SK-N-SH treated with all-trans-retinoic acid at 6 μM for 48 hours (cell line): ENCODE measurements at regions not wholly inside any gene's neighbourhood (a gene's known extent, or its start where the extent isn't known, plus 50 kb on each side); places are given as distances from the start of the nearest gene placed in this dataset.

ENCODE experiments used
- ATAC-seq: fragments of 200-7000 bp; cut with Tn5 transposase; 3 replicates; pipeline ENCODE4 v1.9.1; 2020; ENCODE audit warnings: mild to moderate bottlenecking, moderate library complexity
- ARNTL ChIP-seq: fragments of 450-650 bp; formaldehyde crosslinking; IDR thresholded peaks from 2 replicates; pipeline ENCODE4 v1.5.0; 2020; ENCODE audit warnings: low read depth, mild to moderate bottlenecking, moderate library complexity, borderline replicate concordance
- BACH2 ChIP-seq: fragments of 250-450 bp; sonication (Bioruptor Pico); IDR thresholded peaks from 2 replicates; pipeline ENCODE4 v1.9.0; 2021; ENCODE audit warnings: mild to moderate bottlenecking, borderline replicate concordance
- CREB5 ChIP-seq: fragments of 250-450 bp; sonication (Bioruptor Pico); IDR thresholded peaks from 2 replicates; pipeline ENCODE4 v1.5.1; 2020; ENCODE audit warnings: low read depth, mild to moderate bottlenecking, moderate library complexity
- CSDC2 ChIP-seq: fragments of 250-450 bp; sonication (Bioruptor Pico); IDR thresholded peaks from 2 replicates; pipeline ENCODE4 v1.5.0; 2020; ENCODE audit warnings: mild to moderate bottlenecking, moderate library complexity
- CSRNP3 ChIP-seq: fragments of 250-450 bp; sonication (Bioruptor Pico); IDR thresholded peaks from 2 replicates; pipeline ENCODE4 v1.5.1; 2021; ENCODE audit warnings: mild to moderate bottlenecking, moderate library complexity
- ESRRG ChIP-seq: fragments of 250-450 bp; sonication (Bioruptor Pico); IDR thresholded peaks from 2 replicates; pipeline ENCODE4 v1.6.1; 2021; ENCODE audit warnings: mild to moderate bottlenecking
- GLIS3 ChIP-seq: fragments of 250-450 bp; sonication (Bioruptor Pico); IDR thresholded peaks from 2 replicates; pipeline ENCODE4 v1.5.0; 2020; ENCODE audit warnings: mild to moderate bottlenecking, moderate library complexity
- ISL1 ChIP-seq: fragments of 250-450 bp; sonication (Bioruptor Pico); IDR thresholded peaks from 2 replicates; pipeline ENCODE4 v2.1.2; 2022; ENCODE audit warnings: mild to moderate bottlenecking, moderate library complexity
- OSR1 ChIP-seq: fragments of 250-450 bp; sonication (Bioruptor Pico); IDR thresholded peaks from 2 replicates; pipeline ENCODE4 v1.8.0; 2022; ENCODE audit warnings: moderate library complexity, mild to moderate bottlenecking, inconsistent platforms
- PATZ1 ChIP-seq: fragments of 250-450 bp; sonication (Bioruptor Pico); IDR thresholded peaks from 2 replicates; pipeline ENCODE4 v1.8.0; 2020; ENCODE audit warnings: mild to moderate bottlenecking, moderate library complexity, borderline replicate concordance
- POU6F1 ChIP-seq: fragments of 250-450 bp; sonication (Bioruptor Pico); IDR thresholded peaks from 2 replicates; pipeline ENCODE4 v1.8.0; 2021; ENCODE audit warnings: low read depth, mild to moderate bottlenecking, moderate library complexity, borderline replicate concordance
- PPARA ChIP-seq: fragments of 250-450 bp; sonication (Bioruptor Pico); IDR thresholded peaks from 2 replicates; pipeline ENCODE4 v1.5.0; 2020; ENCODE audit warnings: mild to moderate bottlenecking, borderline replicate concordance
- RARB ChIP-seq: fragments of 250-450 bp; sonication (Bioruptor Pico); IDR thresholded peaks from 2 replicates; pipeline ENCODE4 v1.8.0; 2021; ENCODE audit warnings: mild to moderate bottlenecking, moderate library complexity
- SNAI2 ChIP-seq: fragments of 250-450 bp; sonication (Bioruptor Pico); IDR thresholded peaks from 2 replicates; pipeline ENCODE4 v1.5.0; 2020; ENCODE audit warnings: mild to moderate bottlenecking, moderate library complexity
- TCF4 ChIP-seq: fragments of 250-450 bp; sonication (Bioruptor Pico); IDR thresholded peaks from 2 replicates; pipeline ENCODE4 v1.8.0; 2021; ENCODE audit warnings: mild to moderate bottlenecking, moderate library complexity, borderline replicate concordance
- TSHZ2 ChIP-seq: fragments of 250-450 bp; sonication (Bioruptor Pico); IDR thresholded peaks from 2 replicates; pipeline ENCODE4 v1.5.0; 2020; ENCODE audit warnings: mild to moderate bottlenecking, moderate library complexity
- ZFP3 ChIP-seq: fragments of 250-450 bp; sonication (Bioruptor Pico); IDR thresholded peaks from 2 replicates; pipeline ENCODE4 v1.5.0; 2020; ENCODE audit warnings: mild to moderate bottlenecking, moderate library complexity
- ZFP30 ChIP-seq: fragments of 450-650 bp; formaldehyde crosslinking; IDR thresholded peaks from 2 replicates; pipeline ENCODE4 v1.5.0; 2022; ENCODE audit warnings: mild to moderate bottlenecking, moderate library complexity
- ZNF565 ChIP-seq: fragments of 450-650 bp; formaldehyde crosslinking; conservative IDR thresholded peaks from 2 replicates; pipeline ENCODE4 v1.5.0; 2020; ENCODE audit warnings: low read depth, mild to moderate bottlenecking, moderate library complexity
- ZNF8 ChIP-seq: fragments of 450-650 bp; formaldehyde crosslinking; IDR thresholded peaks from 2 replicates; pipeline ENCODE4 v1.5.0; 2020; ENCODE audit warnings: mild to moderate bottlenecking, moderate library complexity

GRCh38 chr5:66454186-66455078 lies 141.8 kb upstream of the MAST4 start:
- ATAC-seq = no peak

GRCh38 chr5:66459728-66460127 lies 136.5 kb upstream of the MAST4 start:
- ATAC-seq = no peak
- no peak for TF ChIP-seq ISL1 (CRISPR knock-in tag)
- no peak for TF ChIP-seq CSRNP3 (CRISPR knock-in tag)
- TF ChIP-seq ZFP3 (CRISPR knock-in tag) = no peak

More at GRCh38 chr5:66454186-66455078, 141.8 kb upstream of the MAST4 start:
- TF ChIP-seq GLIS3 (CRISPR knock-in tag) = no peak
- no peak for TF ChIP-seq POU6F1 (CRISPR knock-in tag)
- peak; percentile 62 for TF ChIP-seq ISL1 (CRISPR knock-in tag)
- no peak for TF ChIP-seq ZNF565
- TF ChIP-seq, all 23 proteins: peak for 1

- no peak for TF ChIP-seq ZFP30 (CRISPR knock-in tag)
- no peak for TF ChIP-seq CSRNP3 (CRISPR knock-in tag)
- TF ChIP-seq CSDC2 (CRISPR knock-in tag) = no peak
- no peak for TF ChIP-seq GLIS3 (CRISPR knock-in tag)
- TF ChIP-seq SNAI2 (CRISPR knock-in tag) = no peak
- no peak for TF ChIP-seq TCF4 (CRISPR knock-in tag)
- TF ChIP-seq PPARA (CRISPR knock-in tag) = no peak
- TF ChIP-seq ESRRG = no peak
- no peak for TF ChIP-seq ISL1 (CRISPR knock-in tag)
- no peak for TF ChIP-seq ZFP3 (CRISPR knock-in tag)
- no peak for TF ChIP-seq TSHZ2 (CRISPR knock-in tag)
- TF ChIP-seq CREB5 (CRISPR knock-in tag) = no peak
- ATAC-seq = no peak
Observed at GRCh38 chr5:66467564-66467963, 128.6 kb upstream of the MAST4 start.

- no peak for ATAC-seq
- no peak for TF ChIP-seq CREB5 (CRISPR knock-in tag)
- TF ChIP-seq ZNF8 = no peak
- no peak for TF ChIP-seq RARB (CRISPR knock-in tag)
- no peak for TF ChIP-seq PATZ1
- TF ChIP-seq SNAI2 (CRISPR knock-in tag) = no peak
- TF ChIP-seq BACH2 (CRISPR knock-in tag) = no peak
- TF ChIP-seq GLIS3 (CRISPR knock-in tag) = no peak
- TF ChIP-seq CSRNP3 (CRISPR knock-in tag) = no peak
- TF ChIP-seq PPARA (CRISPR knock-in tag) = no peak
- TF ChIP-seq ESRRG = no peak
- TF ChIP-seq OSR1 (CRISPR knock-in tag) = no peak
- TF ChIP-seq ARNTL (CRISPR knock-in tag) = no peak
- no peak for TF ChIP-seq ZNF565
- no peak for TF ChIP-seq ZFP30 (CRISPR knock-in tag)
Observed at GRCh38 chr5:66469684-66470083, 126.5 kb upstream of the MAST4 start.
